Activated CD4-positive, alpha-beta T cell treated with anti-CD3 and anti-CD28 coated beads, Interleukin-2, amount 50 U/mL, for 16 hours (primary cell): ENCODE measurements at regions not wholly inside any gene's neighbourhood (a gene's known extent, or its start where the extent isn't known, plus 50 kb on each side); places are given as distances from the start of the nearest gene placed in this dataset.

ENCODE experiments used
- DNase-seq: peaks from one replicate; pipeline ENCODE4 v3.0.0-alpha.2; 2020

DNA sequence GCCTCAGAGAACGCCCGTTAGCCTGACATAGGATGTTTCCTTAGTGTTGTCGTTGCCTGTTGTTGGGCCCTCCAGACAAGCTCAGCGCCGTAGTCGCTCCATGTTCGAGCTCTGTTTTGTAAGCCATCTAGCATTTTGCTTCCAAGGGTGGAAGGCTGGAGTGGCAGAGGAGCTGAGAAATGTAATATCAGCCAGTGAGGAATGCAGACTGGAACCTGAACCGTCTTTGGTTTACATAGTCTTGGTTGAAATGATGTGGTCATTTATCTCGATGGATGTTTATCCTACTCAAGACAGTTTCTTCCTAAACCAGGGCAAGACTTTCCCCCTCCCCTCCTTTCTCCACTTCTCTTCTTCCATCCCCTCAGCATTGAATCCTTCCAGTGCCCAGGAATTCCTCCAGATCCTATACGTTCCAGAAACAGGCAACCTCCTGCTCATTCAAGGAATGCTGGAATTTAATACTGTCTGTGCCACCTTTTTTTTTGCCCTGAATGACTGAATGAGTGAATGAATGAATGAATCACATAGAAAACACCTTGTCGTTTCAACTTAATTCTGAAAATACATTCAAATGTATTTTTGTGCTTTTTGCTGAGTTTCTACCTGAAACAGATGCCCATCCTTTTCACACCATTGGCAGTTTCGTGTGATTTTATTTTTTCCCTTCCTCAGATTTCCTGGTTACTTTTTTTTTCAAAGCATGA lies 109.5 kb upstream of the MBNL2 start:
- no peak for DNase-seq

DNA sequence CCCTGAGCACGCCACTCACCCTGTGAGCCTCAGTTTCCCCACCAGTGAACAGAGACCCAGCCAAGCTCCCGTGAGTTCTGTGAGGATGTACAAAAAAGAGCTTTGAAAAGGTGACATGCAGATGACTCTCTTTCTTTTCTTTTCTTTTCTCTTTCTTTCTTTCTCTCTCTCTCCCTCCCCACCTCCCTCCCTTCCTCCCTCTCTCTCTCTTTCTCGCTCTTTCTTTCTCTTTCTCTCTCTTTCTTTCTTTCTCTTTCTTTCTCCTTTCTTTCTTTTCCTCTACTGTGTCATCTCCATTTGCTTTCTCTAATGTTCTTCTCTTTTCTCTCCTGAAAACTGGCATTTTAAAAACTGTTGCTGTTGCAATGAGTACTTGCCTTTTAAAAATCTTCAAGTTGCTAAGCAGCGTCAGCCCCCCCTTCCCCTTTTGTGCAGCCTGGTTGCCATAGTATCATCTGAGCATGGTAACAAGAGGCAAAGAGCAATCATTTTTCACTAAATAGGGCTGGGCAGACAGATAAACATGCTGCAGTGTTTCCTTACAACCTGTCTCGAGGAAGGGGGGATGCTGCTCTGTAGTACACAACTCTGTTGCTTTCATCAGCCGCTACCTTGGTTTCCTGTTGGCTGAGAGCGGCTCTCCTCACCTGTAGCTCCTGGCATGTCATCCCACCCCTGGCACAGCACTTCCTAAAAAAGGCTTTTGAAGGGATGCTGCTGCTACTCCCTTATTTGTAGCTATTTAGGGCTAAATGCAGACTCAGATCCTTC lies 108.7 kb upstream of the MBNL2 start:
- no peak for DNase-seq

- no peak for DNase-seq
Measured at GRCh38 chr13:97114651-97115050, 107.5 kb upstream of the MBNL2 start.

DNA sequence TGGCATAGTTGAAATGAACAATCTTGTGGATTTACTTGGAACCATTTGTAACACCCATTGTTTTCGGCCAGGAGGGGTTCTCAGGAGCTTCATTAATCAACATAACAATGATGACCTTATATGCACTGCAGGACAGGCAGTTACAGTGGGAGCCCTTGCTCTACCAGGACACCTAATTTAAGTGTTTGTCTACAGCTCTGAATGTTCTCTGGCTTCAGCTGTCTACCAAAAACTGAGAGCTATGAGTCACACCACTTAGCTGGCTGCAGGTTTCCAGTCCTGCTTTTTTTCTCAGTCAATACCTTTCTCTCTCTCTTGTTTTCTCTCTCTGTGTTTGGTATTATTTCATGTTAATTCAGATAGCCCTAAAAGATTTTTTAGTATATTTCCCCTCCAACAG lies 105.4 kb upstream of the MBNL2 start:
- DNase-seq, result peak; percentile 59

GRCh38 chr13:97117388-97117910 lies 104.7 kb upstream of the MBNL2 start:
- no peak for DNase-seq

DNA sequence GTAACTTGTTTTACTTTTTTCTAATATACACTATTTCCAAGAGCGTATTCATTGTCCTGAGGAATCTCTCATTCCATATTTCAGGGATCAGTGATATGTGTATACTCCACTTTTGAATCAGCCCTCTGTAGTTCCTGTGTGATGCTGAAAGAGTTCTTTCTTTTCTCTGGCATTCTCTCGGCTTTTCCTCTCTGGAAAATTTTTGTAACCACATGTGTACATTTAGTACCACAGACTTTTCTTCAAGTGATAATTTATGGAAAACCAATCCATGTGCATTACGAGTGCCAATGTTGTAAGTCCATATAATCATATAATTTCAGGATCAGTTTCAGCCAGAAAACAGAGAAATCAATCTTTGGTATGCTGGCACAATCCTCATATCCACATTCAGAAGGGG lies 102.2 kb upstream of the MBNL2 start:
- DNase-seq, result no peak

GRCh38 chr13:97120346-97120745 lies 101.8 kb upstream of the MBNL2 start:
- no peak for DNase-seq

DNA sequence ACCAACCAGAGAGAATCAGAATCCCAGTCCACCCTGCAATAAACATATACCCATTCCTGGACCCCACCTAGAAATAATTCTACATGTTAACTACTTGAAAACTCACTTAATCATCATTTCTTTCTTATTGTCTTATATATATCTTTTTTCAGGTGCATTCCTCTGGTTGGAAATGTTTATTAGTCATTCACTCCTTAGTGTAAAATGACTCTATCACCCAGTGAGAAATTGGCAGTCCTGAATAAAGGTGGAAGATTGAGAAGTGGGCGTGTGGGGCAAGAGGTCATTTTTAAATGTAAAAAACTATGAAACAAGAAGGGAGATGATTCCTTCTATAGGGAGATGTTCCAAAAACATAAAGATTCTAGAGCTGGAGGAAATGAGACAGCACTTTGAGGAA lies 101.2 kb upstream of the MBNL2 start:
- DNase-seq, result no peak

- DNase-seq, result no peak
Measured at GRCh38 chr13:97121894-97122293, 100.2 kb upstream of the MBNL2 start.

DNA sequence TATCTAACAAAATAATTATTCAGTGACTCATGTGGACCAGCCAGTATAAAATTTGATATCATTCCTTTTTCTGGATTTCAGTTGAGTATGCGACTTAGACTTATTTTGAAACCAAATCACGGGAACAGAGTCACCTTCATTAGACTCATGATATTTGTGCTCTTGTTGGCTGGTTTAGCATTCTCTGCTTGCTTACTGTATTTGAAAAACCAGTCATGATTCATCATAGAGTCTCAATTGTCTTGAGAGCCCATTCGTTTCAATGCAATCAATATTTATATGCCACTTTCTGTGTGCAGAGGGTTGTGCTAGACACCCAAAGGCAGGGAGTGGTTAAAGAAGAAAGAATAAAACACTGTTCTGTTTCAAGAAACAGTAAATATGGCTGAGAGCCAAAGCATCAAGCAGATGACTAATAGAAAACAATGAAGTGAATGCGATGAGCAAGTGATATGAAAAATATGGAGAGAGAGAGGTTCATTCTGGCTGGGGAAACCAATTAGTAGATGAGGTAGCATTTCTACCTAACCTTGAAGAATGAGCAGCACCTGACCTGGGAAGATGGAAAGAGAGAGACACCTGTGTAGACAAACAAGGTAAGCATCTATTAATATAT lies 99.6 kb upstream of the MBNL2 start:
- no peak for DNase-seq

- no peak for DNase-seq
Measured at GRCh38 chr13:97124206-97124605, 97.9 kb upstream of the MBNL2 start.

GRCh38 chr13:97124915-97125809 lies 97.0 kb upstream of the MBNL2 start:
- DNase-seq, result peak; percentile 93

- peak; percentile 87 for DNase-seq
Measured at GRCh38 chr13:97125810-97126738, 96.1 kb upstream of the MBNL2 start.

DNA sequence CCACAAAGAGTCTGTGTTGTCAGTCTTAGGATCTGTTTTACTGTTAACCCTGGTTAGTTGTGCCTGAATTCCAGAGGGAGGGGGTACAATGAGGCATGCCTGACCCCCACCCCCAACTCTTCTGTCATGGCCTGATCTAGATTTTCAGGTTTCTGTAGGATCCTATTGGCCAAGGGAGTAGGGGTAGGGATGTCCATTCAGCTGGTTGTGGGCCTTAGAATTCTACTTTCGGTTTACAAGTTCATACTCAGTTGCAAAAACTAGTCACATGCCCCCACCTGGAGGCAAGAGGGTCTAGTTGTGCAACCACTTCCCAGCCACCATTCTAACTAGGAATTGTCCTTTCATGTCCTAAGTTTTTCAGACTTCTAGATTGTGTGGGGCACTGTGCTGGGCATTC lies 94.3 kb upstream of the MBNL2 start:
- DNase-seq, result no peak

DNA sequence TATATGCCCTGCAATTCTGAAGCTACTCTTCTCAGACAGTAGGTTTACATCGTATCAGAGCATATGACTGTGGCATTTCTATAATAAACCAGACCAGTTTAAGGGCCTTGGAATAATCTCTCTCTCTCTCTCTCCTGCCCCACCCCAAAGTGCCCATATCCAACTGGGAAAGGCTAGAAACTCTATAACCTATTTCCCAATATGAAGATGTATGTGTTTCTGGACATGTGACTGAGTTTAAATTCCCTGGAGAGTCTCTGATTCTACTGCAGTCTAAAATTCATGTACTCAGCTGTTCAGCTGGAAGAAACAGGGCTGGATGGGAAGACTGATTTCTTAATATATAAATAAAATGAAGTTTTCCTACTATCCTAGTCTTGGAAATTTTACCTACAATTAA lies 91.9 kb upstream of the MBNL2 start:
- DNase-seq, result no peak

GRCh38 chr13:97131447-97131846 lies 90.7 kb upstream of the MBNL2 start:
- DNase-seq, result no peak

DNA sequence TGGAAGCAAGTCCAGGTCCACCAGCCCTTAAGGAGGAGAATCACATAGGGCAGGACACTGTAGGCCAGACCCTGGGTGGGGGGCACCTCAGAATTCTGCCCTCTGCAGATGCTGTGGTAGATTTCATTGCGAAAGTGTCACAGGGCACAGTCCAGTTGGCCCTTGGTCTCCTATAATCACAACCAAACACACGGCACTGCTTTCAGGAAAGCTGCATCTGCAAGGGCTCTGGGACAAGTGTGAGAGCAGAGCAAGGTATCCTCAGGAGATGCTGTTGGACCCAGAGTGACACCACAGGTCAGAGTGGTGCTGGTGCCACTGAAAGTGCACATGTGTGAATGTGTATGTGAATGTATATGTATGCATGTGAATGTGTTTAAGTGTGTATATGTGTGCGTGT lies 88.6 kb upstream of the MBNL2 start:
- no peak for DNase-seq

DNA sequence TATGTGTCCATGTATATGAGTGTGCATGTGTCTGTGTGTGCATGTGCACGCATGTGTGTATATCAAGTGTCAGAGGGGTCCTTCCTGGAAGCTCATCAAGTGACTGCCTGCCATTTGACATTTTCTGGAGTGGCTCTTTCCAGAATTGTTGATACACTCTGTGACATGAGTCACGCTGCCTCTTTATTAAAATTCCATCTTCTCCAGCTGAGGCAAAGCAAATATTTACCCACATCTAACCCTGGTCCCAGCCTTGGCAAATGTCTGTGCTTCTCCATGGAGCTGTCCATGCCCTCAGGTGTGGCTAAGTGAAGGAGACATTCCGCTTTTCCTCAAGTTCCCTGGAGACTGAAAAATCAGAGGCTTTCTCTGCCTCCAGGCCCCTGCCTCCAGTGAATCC lies 88.2 kb upstream of the MBNL2 start:
- no peak for DNase-seq

GRCh38 chr13:97134364-97135095 lies 87.6 kb upstream of the MBNL2 start:
- DNase-seq, result no peak

- DNase-seq, result no peak
Measured at GRCh38 chr13:97135883-97136282, 86.2 kb upstream of the MBNL2 start.

DNA sequence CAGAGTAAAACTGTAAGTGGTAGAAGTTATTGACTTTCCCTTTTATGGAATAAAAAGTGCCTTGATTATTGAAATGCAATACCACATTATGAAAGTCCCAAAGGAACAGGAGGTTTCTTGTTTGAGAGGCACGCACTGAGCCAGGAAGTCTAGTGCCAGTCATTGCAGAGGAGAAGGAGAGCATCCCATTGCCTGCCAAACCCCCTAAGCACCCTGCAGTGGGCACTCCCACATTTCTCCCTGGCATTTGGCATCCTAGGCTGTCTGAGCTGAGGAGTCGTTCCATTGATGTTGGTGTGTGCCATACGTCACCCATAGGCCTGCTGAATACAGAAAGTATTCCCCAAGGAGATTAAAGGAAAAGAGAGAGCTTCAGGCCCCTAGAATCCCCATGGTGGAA lies 85.7 kb upstream of the MBNL2 start:
- DNase-seq, result no peak
